Liver (tissue), 7 donors: ENCODE measurements at regions not wholly inside any gene's neighbourhood (a gene's known extent, or its start where the extent isn't known, plus 50 kb on each side); places are given as distances from the start of the nearest gene placed in this dataset.

Experiments
- DNase-seq: peaks from one replicate; pipeline ENCODE4 v3.0.0-alpha.2; 2017; ENCODE audit warnings: low spot score
- H3K27ac ChIP-seq, 2 donors: one replicate each; pipeline ENCODE4 v1.7.0; 2013; ENCODE audit warnings: inconsistent platforms in 2 of 2, low read length in 2 of 2, control low read depth in 1 of 2, low read depth in 1 of 2, mild to moderate bottlenecking in 1 of 2
- H3K27me3 ChIP-seq, 4 donors: one replicate each; pipeline versions ENCODE4 v1.6.1 to v1.7.0; 2013; ENCODE audit warnings: low read length in 3 of 4, inconsistent platforms in 1 of 4, mild to moderate bottlenecking in 1 of 4, moderate library complexity in 1 of 4; ENCODE audit not compliant: control insufficient read depth in 4 of 4, insufficient read depth in 4 of 4
- H3K36me3 ChIP-seq, 4 donors: one replicate each; pipeline versions ENCODE4 v1.6.1 to v1.7.0; 2013; ENCODE audit warnings: low read length in 3 of 4, mild to moderate bottlenecking in 3 of 4, low read depth in 1 of 4, moderate library complexity in 1 of 4; ENCODE audit not compliant: control insufficient read depth in 4 of 4, insufficient read depth in 3 of 4
- H3K4me1 ChIP-seq, 4 donors: one replicate each; pipeline versions ENCODE4 v1.6.1 to v1.7.0; 2013; ENCODE audit warnings: low read length in 3 of 4, mild to moderate bottlenecking in 3 of 4, moderate library complexity in 1 of 4; ENCODE audit not compliant: control insufficient read depth in 4 of 4, insufficient read depth in 4 of 4
- H3K4me3 ChIP-seq, 3 donors: one replicate each; pipeline versions ENCODE4 v1.6.1 to v1.7.0; 2013; ENCODE audit warnings: low read length in 3 of 3, control low read depth in 1 of 3, low read depth in 1 of 3, mild to moderate bottlenecking in 1 of 3
- H3K9ac ChIP-seq, 2 donors: one replicate each; pipeline ENCODE4 v1.7.0; 2013; ENCODE audit warnings: low read length in 2 of 2, mild to moderate bottlenecking in 2 of 2, moderate library complexity in 2 of 2, control low read depth in 1 of 2, low read depth in 1 of 2
- H3K9me3 ChIP-seq, 4 donors: one replicate each; pipeline versions ENCODE4 v1.6.1 to v1.7.0; 2013; ENCODE audit warnings: low read length in 3 of 4; ENCODE audit not compliant: control insufficient read depth in 4 of 4
- ATF3 ChIP-seq: IDR thresholded peaks from 2 replicates; pipeline ENCODE4 v1.6.1; 2016; ENCODE audit warnings: antibody characterized with exemption
- EGR1 ChIP-seq, 2 donors: IDR thresholded peaks; 2 replicates each; pipeline ENCODE4 v1.6.1; 2016 to 2018; ENCODE audit warnings: antibody characterized with exemption in 2 of 2, low read depth in 2 of 2
- FOXA1 ChIP-seq: IDR thresholded peaks from 2 replicates; pipeline ENCODE4 v1.6.1; 2016; ENCODE audit warnings: antibody characterized with exemption
- FOXA2 ChIP-seq: IDR thresholded peaks from 2 replicates; pipeline ENCODE4 v1.6.1; 2016; ENCODE audit warnings: antibody characterized with exemption
- GABPA ChIP-seq, 2 donors: IDR thresholded peaks in 1 of 2; conservative IDR thresholded peaks in 1 of 2; 2 replicates each; pipeline ENCODE4 v1.6.1; 2016; ENCODE audit warnings: antibody characterized with exemption in 2 of 2, mild to moderate bottlenecking in 1 of 2, moderate library complexity in 1 of 2
- HNF4A ChIP-seq, 2 donors: conservative IDR thresholded peaks; 2 replicates each; pipeline ENCODE4 v1.6.1; 2016; ENCODE audit warnings: antibody characterized with exemption in 2 of 2, mild to moderate bottlenecking in 2 of 2
- JUND ChIP-seq, 2 donors: IDR thresholded peaks; 2 replicates each; pipeline ENCODE4 v1.6.1; 2016; ENCODE audit warnings: antibody characterized with exemption in 2 of 2
- MAX ChIP-seq: IDR thresholded peaks from 2 replicates; pipeline ENCODE4 v1.6.1; 2016; ENCODE audit warnings: antibody characterized with exemption
- NR2F2 ChIP-seq: IDR thresholded peaks from 2 replicates; pipeline ENCODE4 v1.6.1; 2016; ENCODE audit warnings: antibody characterized with exemption
- RAD21 ChIP-seq, 2 donors: IDR thresholded peaks; 2 replicates each; pipeline ENCODE4 v1.6.1; 2016; ENCODE audit warnings: antibody characterized with exemption in 2 of 2, mild to moderate bottlenecking in 2 of 2
- REST ChIP-seq: IDR thresholded peaks from 2 replicates; pipeline ENCODE4 v1.6.1; 2016; ENCODE audit warnings: antibody characterized with exemption, mild to moderate bottlenecking
- RXRA ChIP-seq, 2 donors: IDR thresholded peaks; 2 replicates each; pipeline ENCODE4 v1.6.1; 2017 to 2018; ENCODE audit warnings: antibody characterized with exemption in 2 of 2, mild to moderate bottlenecking in 1 of 2
- SP1 ChIP-seq: IDR thresholded peaks from 2 replicates; pipeline ENCODE4 v1.6.1; 2018; ENCODE audit warnings: antibody characterized with exemption, mild to moderate bottlenecking
- TAF1 ChIP-seq: conservative IDR thresholded peaks from 2 replicates; pipeline ENCODE4 v1.6.1; 2016; ENCODE audit warnings: antibody characterized with exemption, mild to moderate bottlenecking
- YY1 ChIP-seq: IDR thresholded peaks from 2 replicates; pipeline ENCODE4 v1.6.1; 2016; ENCODE audit warnings: antibody characterized with exemption, mild to moderate bottlenecking
- ZBTB33 ChIP-seq: IDR thresholded peaks from 2 replicates; pipeline ENCODE4 v1.6.1; 2016; ENCODE audit warnings: antibody characterized with exemption
- WGBS: extraction: QIAGEN DNeasy Blood & Tissue Kit; methylation state at CpG from one replicate; pipeline ENCODE4 v1.1.7; 2013; 5-methylcytosine and 5-hydroxymethylcytosine counted together
- donor health status: healthy.
- donor health status: healthy.
- donor health status: healthy.
- donor health status: healthy.

GRCh38 chr2:21539685-21540084 lies 415.9 kb downstream of the TDRD15 start:
- 86% methylated on average over 2 of the region's 2 CpGs for WGBS

GRCh38 chr2:21543630-21544029 lies 419.9 kb downstream of the TDRD15 start:
- no peak overlapping the region for H3K4me3 ChIP-seq
- H3K27me3 ChIP-seq, result no peaks in the 10 kb centered on the region
- WGBS, result 84% methylated on average over 2 of the region's 2 CpGs
- no peak for DNase-seq
- no peaks in the 10 kb centered on the region for H3K9me3 ChIP-seq
- H3K27ac ChIP-seq, result no peak overlapping the region
- no peaks in the 10 kb centered on the region for H3K4me1 ChIP-seq
- no peaks in the 10 kb centered on the region for H3K36me3 ChIP-seq
- no peak overlapping the region for H3K9ac ChIP-seq
- TF ChIP-seq ZBTB33 (no peak), TAF1 (no peak), SP1 (no peak), JUND (IDR thresholded peaks at IDR 0.05) (no peak), REST (no peak), FOXA2 (no peak), FOXA1 (no peak)

More at GRCh38 chr2:21539685-21540084, 415.9 kb downstream of the TDRD15 start:
- Histone ChIP-seq H3K4me3 (no peak overlapping the region), H3K4me1 (no peaks in the 10 kb centered on the region), H3K27ac (no peak overlapping the region), H3K9ac (no peak overlapping the region), H3K27me3 (no peaks in the 10 kb centered on the region), H3K9me3 (peaks cover 5 to 15% (median 7%) of the 10 kb centered on the region in 4 donors), H3K36me3 (no peaks in the 10 kb centered on the region)
- no peak for DNase-seq
- TF ChIP-seq SP1 (no peak), MAX (no peak), JUND (IDR thresholded peaks at IDR 0.05) (no peak), RAD21 (IDR thresholded peaks at IDR 0.05) (no peak), YY1 (no peak), RXRA (IDR thresholded peaks at IDR 0.05) (no peak), HNF4A (conservative IDR thresholded peaks at IDR 0.05) (no peak), TAF1 (no peak), EGR1 (IDR thresholded peaks at IDR 0.05; ENCODE audit: low read depth in 2 of 2) (no peak), NR2F2 (no peak), ZBTB33 (no peak), REST (no peak), FOXA2 (no peak), FOXA1 (no peak), GABPA (IDR thresholded peaks at IDR 0.05 in 1 of 2, conservative IDR thresholded peaks at IDR 0.05 in 1 of 2) (no peak), ATF3 (no peak)
